Activated CD8-positive, alpha-beta memory T cell treated with anti-CD3 and anti-CD28 coated beads for 48 hours (primary cell): ENCODE measurements at regions not wholly inside any gene's neighbourhood (a gene's known extent, or its start where the extent isn't known, plus 50 kb on each side); places are given as distances from the start of the nearest gene placed in this dataset.

Source experiments
- DNase-seq, 3 experiments: peaks; one replicate each; pipeline ENCODE4 v3.0.0-alpha.2; 2020; ENCODE audit warnings: low read depth in 2 of 3, low spot score in 2 of 3

- DNase-seq: no peak
Observed at GRCh38 chr15:53462651-53463050, 296.8 kb downstream of the WDR72 start.

GRCh38 chr15:53461677-53462076, 297.8 kb downstream of the WDR72 start:
- no peak for DNase-seq

- DNase-seq: no peak
Observed at GRCh38 chr15:53458736-53459135, 300.7 kb downstream of the WDR72 start.

- DNase-seq: no peak
Observed at GRCh38 chr15:53457479-53457878, 302.0 kb downstream of the WDR72 start.

- no peak for DNase-seq
Observed at GRCh38 chr15:53454843-53455721, 304.4 kb downstream of the WDR72 start.

GRCh38 chr15:53454535-53454842, 305.0 kb downstream of the WDR72 start:
- no peak for DNase-seq

GRCh38 chr15:53453253-53454105, 306.0 kb downstream of the WDR72 start:
- DNase-seq: no peak

GRCh38 chr15:53448232-53449015, 311.0 kb downstream of the WDR72 start:
- DNase-seq: no peak

- no peak for DNase-seq
Observed at GRCh38 chr15:53447742-53448141, 311.7 kb downstream of the WDR72 start.

GRCh38 chr15:53447053-53447574, 312.3 kb downstream of the WDR72 start:
- DNase-seq: no peak

GRCh38 chr15:53446376-53446775, 313.1 kb downstream of the WDR72 start:
- DNase-seq: no peak

GRCh38 chr15:53445531-53445930, 313.9 kb downstream of the WDR72 start:
- no peak for DNase-seq

GRCh38 chr15:53437985-53438841, 321.2 kb downstream of the WDR72 start:
- DNase-seq: no peak

GRCh38 chr15:53437366-53437765, 322.1 kb downstream of the WDR72 start:
- no peak for DNase-seq

- no peak for DNase-seq
Observed at GRCh38 chr15:53434174-53434678, 325.2 kb downstream of the WDR72 start.

- no peak for DNase-seq
Observed at GRCh38 chr15:53416219-53416940, 343.1 kb downstream of the WDR72 start.

- no peak for DNase-seq
Observed at GRCh38 chr15:53414167-53414566, 345.3 kb downstream of the WDR72 start.

GRCh38 chr15:53412542-53412941, 346.9 kb downstream of the WDR72 start:
- no peak for DNase-seq

- no peak for DNase-seq
Observed at GRCh38 chr15:53404930-53405493, 354.5 kb downstream of the WDR72 start.
